ENCODE measurements at regions not wholly inside any gene's neighbourhood (a gene's known extent, or its start where the extent isn't known, plus 50 kb on each side); places are given as distances from the start of the nearest gene placed in this dataset.
"Not testable (repeated sequence)": the region's sequence is repeated elsewhere in the genome, so short reads cannot be mapped to it uniquely, and the experiment has no call there.

- ATAC-seq, result no peak
- H3K27me3 ChIP-seq, result peaks cover 35% of the 10 kb centered on the region
- peaks cover 0 to 12% (median 0%) of the 10 kb centered on the region in 3 donors for H3K4me1 ChIP-seq
- no peak overlapping the region for H3K27ac ChIP-seq
- TF ChIP-seq, protein P1, sequence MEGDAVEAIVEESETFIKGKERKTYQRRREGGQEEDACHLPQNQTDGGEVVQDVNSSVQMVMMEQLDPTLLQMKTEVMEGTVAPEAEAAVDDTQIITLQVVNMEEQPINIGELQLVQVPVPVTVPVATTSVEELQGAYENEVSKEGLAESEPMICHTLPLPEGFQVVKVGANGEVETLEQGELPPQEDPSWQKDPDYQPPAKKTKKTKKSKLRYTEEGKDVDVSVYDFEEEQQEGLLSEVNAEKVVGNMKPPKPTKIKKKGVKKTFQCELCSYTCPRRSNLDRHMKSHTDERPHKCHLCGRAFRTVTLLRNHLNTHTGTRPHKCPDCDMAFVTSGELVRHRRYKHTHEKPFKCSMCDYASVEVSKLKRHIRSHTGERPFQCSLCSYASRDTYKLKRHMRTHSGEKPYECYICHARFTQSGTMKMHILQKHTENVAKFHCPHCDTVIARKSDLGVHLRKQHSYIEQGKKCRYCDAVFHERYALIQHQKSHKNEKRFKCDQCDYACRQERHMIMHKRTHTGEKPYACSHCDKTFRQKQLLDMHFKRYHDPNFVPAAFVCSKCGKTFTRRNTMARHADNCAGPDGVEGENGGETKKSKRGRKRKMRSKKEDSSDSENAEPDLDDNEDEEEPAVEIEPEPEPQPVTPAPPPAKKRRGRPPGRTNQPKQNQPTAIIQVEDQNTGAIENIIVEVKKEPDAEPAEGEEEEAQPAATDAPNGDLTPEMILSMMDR (IDR thresholded peaks at IDR 0.05), result no peak
- TF ChIP-seq EP300 (IDR thresholded peaks at IDR 0.05) (no peak), POLR2AphosphoS5 (IDR thresholded peaks at IDR 0.05) (no peak), POLR2A (IDR thresholded peaks at IDR 0.05) (no peak)
- no peak overlapping the region for H3K4me3 ChIP-seq
- no peaks in the 10 kb centered on the region for H3K9me3 ChIP-seq
- no peaks in the 10 kb centered on the region for H3K36me3 ChIP-seq
- WGBS, 2 donors (ENCODE audit: low coverage in 1 of 2), result 56% methylated on average over 1 of the region's 1 CpG; no CpG with 5 or more reads in 1 of the 2 donors
Measured at GRCh38 chr2:132267105-132267497, 105.3 kb upstream of the ANKRD30BL start.

GRCh38 chr2:132267498-132268283, 105.9 kb upstream of the ANKRD30BL start:
- WGBS, 2 donors (ENCODE audit: low coverage in 1 of 2), result 19 to 30% methylated on average over 19 to 26 of the region's 31 CpGs
- not testable (repeated sequence) for H3K9me3 ChIP-seq, H3K36me3 ChIP-seq, H3K27ac ChIP-seq, ATAC-seq
- Histone ChIP-seq H3K27me3 (peaks cover 35% of the 10 kb centered on the region), H3K4me3 (peak overlapping the region in 1 of 2 donors; percentile 30), H3K4me1 (peaks cover 0 to 12% (median 0%) of the 10 kb centered on the region in 3 donors)

GRCh38 chr2:132268284-132268976, 106.7 kb upstream of the ANKRD30BL start:
- H3K4me3 ChIP-seq, result peak overlapping the region in 1 of 2 donors; percentile 30
- H3K27me3 ChIP-seq, result peaks cover 35% of the 10 kb centered on the region
- H3K9me3 ChIP-seq, H3K36me3 ChIP-seq, H3K27ac ChIP-seq, ATAC-seq: not testable (repeated sequence)
- TF ChIP-seq, protein P1 (IDR thresholded peaks at IDR 0.05), result peak in 3 of 4 experiments; percentile 38 to 56 (median 46)
- peaks cover 0 to 12% (median 0%) of the 10 kb centered on the region in 3 donors for H3K4me1 ChIP-seq
- WGBS, 2 donors (ENCODE audit: low coverage in 1 of 2), result 15 to 25% methylated on average over 11 to 18 of the region's 20 CpGs

GRCh38 chr2:132268977-132269523, 107.3 kb upstream of the ANKRD30BL start:
- no peak overlapping the region for H3K4me3 ChIP-seq
- no peak overlapping the region for H3K27ac ChIP-seq
- WGBS, 2 donors (ENCODE audit: low coverage in 1 of 2), result 67 to 89% methylated on average over 2 to 4 of the region's 19 CpGs
- TF ChIP-seq, protein P1 (IDR thresholded peaks at IDR 0.05), result no peak
- TF ChIP-seq EP300 (IDR thresholded peaks at IDR 0.05), result no peak
- no peak for TF ChIP-seq POLR2AphosphoS5 (IDR thresholded peaks at IDR 0.05)
- TF ChIP-seq POLR2A (IDR thresholded peaks at IDR 0.05), result no peak
- H3K36me3 ChIP-seq, result no peaks in the 10 kb centered on the region
- no peak for ATAC-seq
- H3K27me3 ChIP-seq, result peaks cover 35% of the 10 kb centered on the region
- H3K4me1 ChIP-seq, result peaks cover 0 to 12% (median 0%) of the 10 kb centered on the region in 3 donors
- no peaks in the 10 kb centered on the region for H3K9me3 ChIP-seq

DNA sequence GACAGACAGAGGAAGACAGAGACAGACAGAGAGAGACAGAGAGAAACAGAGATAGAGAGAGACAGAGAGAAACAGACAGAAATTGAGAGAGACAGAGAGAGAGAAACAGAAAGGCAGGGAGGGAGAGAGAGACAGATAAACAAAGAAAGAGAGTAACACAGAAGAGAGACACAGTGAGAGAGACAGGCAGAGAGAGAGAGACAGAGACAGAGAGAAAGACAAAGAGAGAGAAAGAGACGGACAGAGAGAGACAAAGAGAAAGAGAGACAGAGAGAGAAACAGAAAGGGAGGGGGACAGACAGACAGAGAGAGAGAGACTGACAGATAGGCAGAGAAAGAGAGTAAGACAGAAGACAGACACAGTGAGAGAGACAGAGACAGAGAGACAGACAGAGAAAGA, 108.5 kb upstream of the ANKRD30BL start:
- Histone ChIP-seq H3K27me3 (peaks cover 29% of the 10 kb centered on the region), H3K27ac (no peak overlapping the region), H3K4me3 (no peak overlapping the region), H3K36me3 (no peaks in the 10 kb centered on the region), H3K9me3 (no peaks in the 10 kb centered on the region), H3K4me1 (peaks cover 0 to 12% (median 0%) of the 10 kb centered on the region in 3 donors)
- TF ChIP-seq POLR2A (IDR thresholded peaks at IDR 0.05), result no peak
- no peak for TF ChIP-seq EP300 (IDR thresholded peaks at IDR 0.05)
- ATAC-seq, result no peak
- 69 to 100% methylated on average over 1 of the region's 1 CpG for WGBS, 2 donors (ENCODE audit: low coverage in 1 of 2)

Data from gastroesophageal sphincter (tissue), 4 donors.